Epidermal melanocyte (primary cell): ENCODE measurements at regions not wholly inside any gene's neighbourhood (a gene's known extent, or its start where the extent isn't known, plus 50 kb on each side); places are given as distances from the start of the nearest gene placed in this dataset.

Experiments
- DNase-seq: peaks from one replicate; pipeline ENCODE4 v3.0.0; 2011; ENCODE audit warnings: low spot score; ENCODE audit not compliant: insufficient read length

GRCh38 chr3:94258851-94259250, 196.0 kb downstream of the NSUN3 start:
- DNase-seq: no peak

GRCh38 chr3:94259291-94259690, 196.4 kb downstream of the NSUN3 start:
- no peak for DNase-seq

GRCh38 chr3:94269763-94270162, 206.9 kb downstream of the NSUN3 start:
- DNase-seq: no peak

- no peak for DNase-seq
Observed at GRCh38 chr3:94272016-94272415, 209.2 kb downstream of the NSUN3 start.

GRCh38 chr3:94280958-94281357, 218.1 kb downstream of the NSUN3 start:
- DNase-seq: no peak

GRCh38 chr3:94285872-94286271, 223.0 kb downstream of the NSUN3 start:
- no peak for DNase-seq

GRCh38 chr3:94291686-94292085, 228.8 kb downstream of the NSUN3 start:
- DNase-seq: no peak

GRCh38 chr3:94292151-94292550, 229.3 kb downstream of the NSUN3 start:
- DNase-seq: no peak

GRCh38 chr3:94293793-94294195, 230.9 kb downstream of the NSUN3 start:
- DNase-seq: no peak

GRCh38 chr3:94294806-94295205, 231.9 kb downstream of the NSUN3 start:
- DNase-seq: no peak

GRCh38 chr3:94299716-94300115, 236.9 kb downstream of the NSUN3 start:
- DNase-seq: no peak

GRCh38 chr3:94301366-94301765, 238.5 kb downstream of the NSUN3 start:
- no peak for DNase-seq

- no peak for DNase-seq
Observed at GRCh38 chr3:94303266-94303665, 240.4 kb downstream of the NSUN3 start.

- no peak for DNase-seq
Observed at GRCh38 chr3:94303897-94304296, 241.0 kb downstream of the NSUN3 start.

- no peak for DNase-seq
Observed at GRCh38 chr3:94304954-94305353, 242.1 kb downstream of the NSUN3 start.

GRCh38 chr3:94305835-94306611, 243.2 kb downstream of the NSUN3 start:
- DNase-seq: no peak

- no peak for DNase-seq
Observed at GRCh38 chr3:94307588-94307987, 244.7 kb downstream of the NSUN3 start.

- DNase-seq: no peak
Observed at GRCh38 chr3:94308767-94309166, 245.9 kb downstream of the NSUN3 start.

- no peak for DNase-seq
Observed at GRCh38 chr3:94310341-94311135, 247.7 kb downstream of the NSUN3 start.

- no peak for DNase-seq
Observed at GRCh38 chr3:94311651-94312050, 248.8 kb downstream of the NSUN3 start.

GRCh38 chr3:94314218-94314883, 251.5 kb downstream of the NSUN3 start:
- no peak for DNase-seq

GRCh38 chr3:94317017-94317416, 254.2 kb downstream of the NSUN3 start:
- DNase-seq: no peak
